Ishikawa (cell line): ENCODE measurements at regions not wholly inside any gene's neighbourhood (a gene's known extent, or its start where the extent isn't known, plus 50 kb on each side); places are given as distances from the start of the nearest gene placed in this dataset.

Experiments used
- CEBPB ChIP-seq: IDR thresholded peaks from 2 replicates; pipeline ENCODE4 v1.6.1; 2012
- CREB1 ChIP-seq: IDR thresholded peaks from 2 replicates; pipeline ENCODE4 v1.6.1; 2012; ENCODE audit warnings: low read depth
- EGR1 ChIP-seq: IDR thresholded peaks from 2 replicates; pipeline ENCODE4 v1.6.1; 2012
- EP300 ChIP-seq: IDR thresholded peaks from 2 replicates; pipeline ENCODE4 v1.6.1; 2012; ENCODE audit warnings: borderline replicate concordance
- FOXM1 ChIP-seq: IDR thresholded peaks from 2 replicates; pipeline ENCODE4 v1.6.1; 2012; ENCODE audit warnings: low read depth, borderline replicate concordance
- MAX ChIP-seq: IDR thresholded peaks from 2 replicates; pipeline ENCODE4 v1.6.1; 2012
- NFIC ChIP-seq: IDR thresholded peaks from 2 replicates; pipeline ENCODE4 v1.6.1; 2012
- RAD21 ChIP-seq: IDR thresholded peaks from 2 replicates; pipeline ENCODE4 v1.6.1; 2012; ENCODE audit warnings: low read depth
- TAF1 ChIP-seq: IDR thresholded peaks from 2 replicates; pipeline ENCODE4 v1.6.1; 2012; ENCODE audit warnings: low read depth, mild to moderate bottlenecking
- TCF12 ChIP-seq: IDR thresholded peaks from 2 replicates; pipeline ENCODE4 v1.6.1; 2012; ENCODE audit warnings: low read depth
- TEAD4 ChIP-seq: IDR thresholded peaks from 2 replicates; pipeline ENCODE4 v1.6.1; 2012
- YY1 ChIP-seq: IDR thresholded peaks from 2 replicates; pipeline ENCODE4 v1.6.1; 2012; ENCODE audit warnings: low read depth
- ZBTB7A ChIP-seq: IDR thresholded peaks from 2 replicates; pipeline ENCODE4 v1.6.1; 2012; ENCODE audit warnings: low read depth
- TF ChIP-seq, protein P1 (sequence below): IDR thresholded peaks from 2 replicates; pipeline ENCODE4 v1.6.1; 2012
- TF ChIP-seq, protein P2 (sequence below): IDR thresholded peaks from 2 replicates; pipeline ENCODE4 v1.6.1; 2012; ENCODE audit warnings: low read depth, mild to moderate bottlenecking

- TF ChIP-seq TEAD4 = no peak
- no peak for TF ChIP-seq NFIC
- no peak for TF ChIP-seq EP300
- no peak for TF ChIP-seq CEBPB
- TF ChIP-seq FOXM1 = no peak
- TF ChIP-seq, protein P1, sequence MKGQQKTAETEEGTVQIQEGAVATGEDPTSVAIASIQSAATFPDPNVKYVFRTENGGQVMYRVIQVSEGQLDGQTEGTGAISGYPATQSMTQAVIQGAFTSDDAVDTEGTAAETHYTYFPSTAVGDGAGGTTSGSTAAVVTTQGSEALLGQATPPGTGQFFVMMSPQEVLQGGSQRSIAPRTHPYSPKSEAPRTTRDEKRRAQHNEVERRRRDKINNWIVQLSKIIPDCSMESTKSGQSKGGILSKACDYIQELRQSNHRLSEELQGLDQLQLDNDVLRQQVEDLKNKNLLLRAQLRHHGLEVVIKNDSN = no peak
- TF ChIP-seq RAD21 = no peak
- TF ChIP-seq TAF1 = no peak
- no peak for TF ChIP-seq MAX
- no peak for TF ChIP-seq TCF12
- no peak for TF ChIP-seq EGR1
- TF ChIP-seq ZBTB7A = no peak
These were observed 668.0 kb upstream of the FAM98A start for GRCh38 chr2:34266908-34267697.

DNA sequence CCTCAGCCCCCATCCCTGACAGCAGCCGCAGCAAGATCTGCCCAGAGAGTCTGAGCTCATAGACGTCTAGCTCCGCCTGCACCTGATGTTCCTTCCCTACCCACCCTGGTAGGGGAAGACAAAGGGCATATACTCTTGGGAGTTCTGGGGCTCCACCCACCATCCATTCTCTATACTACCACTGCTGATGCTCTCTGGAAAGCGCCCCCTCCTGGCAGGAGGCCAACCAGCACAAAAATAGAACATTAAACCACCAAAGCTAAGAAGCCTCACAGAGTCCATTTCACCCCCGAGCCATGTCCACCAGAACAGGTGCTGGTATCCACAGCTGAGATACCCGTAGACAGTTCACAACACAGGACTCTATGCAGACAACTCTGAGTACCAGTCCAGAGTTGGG lies 662.6 kb upstream of the FAM98A start:
- TF ChIP-seq ZBTB7A = no peak
- no peak for TF ChIP-seq CREB1
- TF ChIP-seq, protein P2, sequence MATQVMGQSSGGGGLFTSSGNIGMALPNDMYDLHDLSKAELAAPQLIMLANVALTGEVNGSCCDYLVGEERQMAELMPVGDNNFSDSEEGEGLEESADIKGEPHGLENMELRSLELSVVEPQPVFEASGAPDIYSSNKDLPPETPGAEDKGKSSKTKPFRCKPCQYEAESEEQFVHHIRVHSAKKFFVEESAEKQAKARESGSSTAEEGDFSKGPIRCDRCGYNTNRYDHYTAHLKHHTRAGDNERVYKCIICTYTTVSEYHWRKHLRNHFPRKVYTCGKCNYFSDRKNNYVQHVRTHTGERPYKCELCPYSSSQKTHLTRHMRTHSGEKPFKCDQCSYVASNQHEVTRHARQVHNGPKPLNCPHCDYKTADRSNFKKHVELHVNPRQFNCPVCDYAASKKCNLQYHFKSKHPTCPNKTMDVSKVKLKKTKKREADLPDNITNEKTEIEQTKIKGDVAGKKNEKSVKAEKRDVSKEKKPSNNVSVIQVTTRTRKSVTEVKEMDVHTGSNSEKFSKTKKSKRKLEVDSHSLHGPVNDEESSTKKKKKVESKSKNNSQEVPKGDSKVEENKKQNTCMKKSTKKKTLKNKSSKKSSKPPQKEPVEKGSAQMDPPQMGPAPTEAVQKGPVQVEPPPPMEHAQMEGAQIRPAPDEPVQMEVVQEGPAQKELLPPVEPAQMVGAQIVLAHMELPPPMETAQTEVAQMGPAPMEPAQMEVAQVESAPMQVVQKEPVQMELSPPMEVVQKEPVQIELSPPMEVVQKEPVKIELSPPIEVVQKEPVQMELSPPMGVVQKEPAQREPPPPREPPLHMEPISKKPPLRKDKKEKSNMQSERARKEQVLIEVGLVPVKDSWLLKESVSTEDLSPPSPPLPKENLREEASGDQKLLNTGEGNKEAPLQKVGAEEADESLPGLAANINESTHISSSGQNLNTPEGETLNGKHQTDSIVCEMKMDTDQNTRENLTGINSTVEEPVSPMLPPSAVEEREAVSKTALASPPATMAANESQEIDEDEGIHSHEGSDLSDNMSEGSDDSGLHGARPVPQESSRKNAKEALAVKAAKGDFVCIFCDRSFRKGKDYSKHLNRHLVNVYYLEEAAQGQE = no peak
- TF ChIP-seq EGR1 = no peak
- TF ChIP-seq EP300 = no peak
- TF ChIP-seq FOXM1 = no peak
- no peak for TF ChIP-seq TEAD4
- TF ChIP-seq NFIC = no peak
- TF ChIP-seq CEBPB = no peak
- no peak for TF ChIP-seq MAX
- TF ChIP-seq, protein P1 = no peak
- TF ChIP-seq TCF12 = no peak
- no peak for TF ChIP-seq YY1

GRCh38 chr2:34254272-34254878 lies 655.3 kb upstream of the FAM98A start:
- TF ChIP-seq, protein P1 = no peak

DNA sequence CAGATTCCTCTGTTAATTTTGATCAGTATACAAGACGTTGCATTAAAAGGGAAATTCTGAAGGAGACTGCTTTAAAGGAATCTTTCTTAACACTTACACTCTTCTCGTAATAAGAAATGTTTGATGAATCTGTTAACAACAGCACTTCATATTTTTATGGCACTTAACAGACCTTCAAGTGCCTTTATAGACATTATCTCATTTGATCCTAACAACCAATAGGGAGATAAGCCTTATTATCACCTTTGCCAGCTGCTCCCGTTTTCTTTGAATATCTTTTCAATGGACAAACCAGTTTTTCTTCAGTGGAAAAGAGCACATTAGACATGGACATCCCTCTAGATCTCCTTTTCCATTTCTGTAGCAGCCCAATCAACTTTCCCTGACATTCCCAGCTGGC lies 653.0 kb upstream of the FAM98A start:
- TF ChIP-seq, protein P1 = no peak
- TF ChIP-seq, protein P2 = no peak
- TF ChIP-seq YY1 = no peak
- no peak for TF ChIP-seq FOXM1
- TF ChIP-seq ZBTB7A = no peak
- no peak for TF ChIP-seq MAX
- TF ChIP-seq CEBPB = no peak

DNA sequence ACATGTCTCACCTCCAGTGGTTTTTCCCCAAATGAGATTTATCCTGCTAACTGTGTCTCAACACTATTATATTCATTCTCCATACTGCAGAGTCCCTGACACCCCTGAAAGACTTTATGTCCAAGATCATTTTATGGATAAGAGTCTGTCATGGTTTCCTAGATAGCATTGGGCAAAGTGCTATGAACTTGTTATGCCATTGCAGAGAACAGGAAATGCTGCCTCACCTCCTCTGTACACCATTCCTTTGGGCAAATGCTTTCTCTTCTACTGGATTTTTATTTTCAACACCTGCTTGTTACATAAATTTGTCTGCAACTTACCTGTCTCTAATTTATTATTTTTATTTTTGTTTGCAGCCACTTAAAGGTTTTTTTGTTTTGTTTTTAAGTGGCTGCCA lies 652.5 kb upstream of the FAM98A start:
- no peak for TF ChIP-seq YY1
- TF ChIP-seq TEAD4 = no peak
- no peak for TF ChIP-seq TAF1
- no peak for TF ChIP-seq FOXM1
- no peak for TF ChIP-seq CREB1
- no peak for TF ChIP-seq EP300
- TF ChIP-seq RAD21 = no peak
- TF ChIP-seq EGR1 = no peak
- TF ChIP-seq TCF12 = no peak
- no peak for TF ChIP-seq MAX
- TF ChIP-seq CEBPB = no peak
- TF ChIP-seq, protein P2 = no peak
